GM18520 (cell line): ENCODE measurements at regions not wholly inside any gene's neighbourhood (a gene's known extent, or its start where the extent isn't known, plus 50 kb on each side); places are given as distances from the start of the nearest gene placed in this dataset.
"Not testable (repeated sequence)": the region's sequence is repeated elsewhere in the genome, so short reads cannot be mapped to it uniquely, and the experiment has no call there.

Source experiments
- ATAC-seq: cut with Tn5 transposase; IDR thresholded peaks from one replicate; pipeline ENCODE4 v1.9.1; 2021; ENCODE audit not compliant: unreplicated experiment

GRCh38 chr4:18695733-18696527 is 674.4 kb upstream of the LCORL start:
- no peak for ATAC-seq

DNA sequence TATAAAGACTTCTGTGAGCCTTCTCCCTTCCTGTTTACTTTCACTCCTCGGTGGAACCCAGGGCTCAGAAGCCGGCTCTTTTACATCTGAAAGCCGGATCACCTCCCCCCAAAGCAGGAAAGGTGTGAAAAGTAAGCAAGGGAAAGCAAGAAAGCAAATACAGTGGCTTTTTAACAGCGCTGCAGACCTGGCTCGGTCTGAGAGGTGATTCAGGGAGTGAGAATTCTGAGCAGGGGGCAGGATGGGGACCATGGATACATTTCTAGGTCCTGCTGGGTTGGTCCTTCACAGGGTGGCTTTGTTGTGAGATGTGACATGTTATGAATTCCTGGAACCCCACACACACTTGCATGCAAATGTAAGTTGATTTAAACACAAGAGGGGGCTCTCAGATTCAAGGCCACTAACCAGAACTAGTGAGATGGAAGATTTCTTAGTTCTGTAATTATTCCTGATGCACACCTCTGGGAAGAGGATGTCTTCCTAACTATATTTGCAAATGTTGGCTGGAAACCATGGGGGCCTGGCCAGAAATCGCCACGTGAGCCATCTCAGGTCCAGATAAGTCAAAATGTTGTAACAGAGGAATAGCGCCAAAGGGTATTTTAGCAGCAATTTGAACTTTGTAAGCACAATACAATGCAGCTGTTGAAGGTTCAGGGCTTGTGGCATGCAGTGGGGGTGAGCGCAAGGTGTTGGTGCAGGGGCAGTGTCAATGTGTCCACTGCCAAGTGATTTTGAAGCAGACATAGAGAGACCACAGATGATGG is 670.1 kb upstream of the LCORL start:
- ATAC-seq = no peak

GRCh38 chr4:18690291-18690955 is 668.9 kb upstream of the LCORL start:
- ATAC-seq = no peak

DNA sequence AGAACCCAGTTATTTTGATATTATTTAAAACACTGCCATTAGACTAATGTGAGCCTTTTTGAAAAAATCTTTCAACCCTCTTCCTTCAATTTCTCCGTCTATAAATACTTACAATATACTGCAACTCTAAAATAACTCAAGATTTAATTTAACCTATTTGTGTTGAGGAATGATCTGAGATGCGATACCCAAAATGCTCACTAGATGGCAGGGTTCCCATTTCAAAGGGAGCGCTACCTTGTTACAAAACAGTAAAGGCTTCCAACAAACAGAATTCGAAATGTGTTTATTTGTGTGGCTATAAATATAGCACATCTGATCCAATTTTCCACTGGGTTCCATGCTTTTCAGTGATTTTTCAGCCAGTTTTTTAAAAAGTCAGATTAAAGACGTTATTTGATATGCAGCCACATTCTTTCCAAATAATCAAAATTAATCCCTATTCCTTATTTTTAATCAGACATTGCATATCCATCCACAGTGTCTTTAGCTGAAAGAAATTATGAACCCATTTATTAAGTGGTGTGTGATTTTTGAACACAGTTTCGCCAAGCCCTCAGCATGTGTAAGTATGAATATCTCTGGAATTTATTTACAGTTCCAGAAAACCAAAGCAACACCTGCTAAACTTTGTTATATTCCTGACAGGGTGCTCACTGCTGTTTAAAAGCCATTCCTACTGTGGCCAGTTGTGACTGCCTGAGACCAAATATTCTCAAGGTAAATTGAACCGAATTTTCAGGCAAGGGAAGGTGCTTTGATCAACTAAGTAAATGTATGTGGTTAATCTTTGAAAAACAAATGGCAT is 668.0 kb upstream of the LCORL start:
- peak; percentile 73 for ATAC-seq

DNA sequence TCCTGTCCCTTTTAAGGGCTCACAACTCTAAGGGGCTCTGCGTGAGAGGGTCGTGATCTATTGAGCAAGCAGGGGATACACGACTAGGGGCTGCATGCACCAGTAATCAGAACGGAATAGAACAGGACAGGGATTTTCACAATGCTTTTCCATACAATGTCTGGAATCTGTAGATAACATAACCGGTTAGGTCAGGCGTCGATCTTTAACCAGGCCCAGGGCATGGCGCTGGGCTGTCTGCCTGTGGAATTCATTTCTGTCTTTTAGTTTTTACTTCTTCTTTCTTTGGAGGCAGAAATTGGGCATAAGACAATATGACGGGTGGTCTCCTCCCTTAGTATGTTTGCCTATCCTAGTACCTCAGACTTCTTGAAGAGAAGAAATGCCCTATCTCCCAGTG is 666.8 kb upstream of the LCORL start:
- ATAC-seq = not testable (repeated sequence)

DNA sequence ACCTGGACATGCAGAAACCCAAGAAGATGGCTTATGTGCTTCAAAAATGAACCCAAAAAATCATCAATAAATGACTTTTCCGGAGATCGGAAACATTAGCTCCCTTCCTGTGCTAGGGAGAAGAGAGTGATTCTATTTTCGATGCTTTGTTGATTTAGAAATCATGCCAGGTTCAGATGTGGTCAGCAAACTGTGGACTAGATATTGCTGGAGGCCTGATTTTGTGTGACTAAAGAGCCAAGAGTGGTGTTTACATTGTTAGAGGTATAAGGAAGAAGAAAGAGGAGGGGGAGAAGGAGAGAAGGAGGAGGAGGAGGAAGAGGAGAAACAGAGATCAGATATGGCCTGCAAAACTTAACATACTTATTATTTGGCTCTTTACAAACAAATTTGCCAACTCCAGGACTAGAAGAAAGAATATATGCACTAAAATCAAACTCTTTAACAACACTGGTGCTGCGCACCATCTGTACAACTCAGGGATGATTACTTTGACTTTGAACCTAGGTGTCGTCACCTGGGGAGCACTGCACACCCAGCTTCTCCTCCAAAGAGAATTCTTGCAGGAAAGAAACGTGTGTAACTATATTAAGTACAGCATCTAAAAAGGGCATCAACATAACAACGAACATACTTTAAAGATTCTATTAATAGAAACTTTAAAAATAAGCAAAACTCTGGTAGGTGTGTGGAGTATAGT is 664.9 kb upstream of the LCORL start:
- ATAC-seq = no peak

DNA sequence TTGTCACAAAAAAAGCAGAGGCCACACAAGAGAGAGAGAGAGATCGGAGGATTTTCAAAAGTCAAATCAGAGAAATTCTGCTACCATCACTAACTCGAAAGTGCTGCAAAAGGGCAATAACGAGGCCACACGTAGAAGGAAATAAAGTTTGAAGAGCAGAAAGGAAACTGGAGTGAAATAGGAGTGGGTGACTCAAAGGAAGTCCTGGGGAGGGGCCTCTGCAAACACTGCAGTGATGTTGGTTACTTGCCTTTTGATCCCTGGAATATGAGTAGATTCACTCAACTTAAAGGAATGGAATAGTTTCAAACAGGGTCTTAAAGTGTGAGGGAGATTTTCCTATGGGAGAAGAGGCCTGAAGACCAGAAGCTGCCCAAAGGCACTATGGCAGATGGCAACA is 663.4 kb upstream of the LCORL start:
- no peak for ATAC-seq

- no peak for ATAC-seq
Observed at GRCh38 chr4:18676526-18676915, 655.0 kb upstream of the LCORL start.

DNA sequence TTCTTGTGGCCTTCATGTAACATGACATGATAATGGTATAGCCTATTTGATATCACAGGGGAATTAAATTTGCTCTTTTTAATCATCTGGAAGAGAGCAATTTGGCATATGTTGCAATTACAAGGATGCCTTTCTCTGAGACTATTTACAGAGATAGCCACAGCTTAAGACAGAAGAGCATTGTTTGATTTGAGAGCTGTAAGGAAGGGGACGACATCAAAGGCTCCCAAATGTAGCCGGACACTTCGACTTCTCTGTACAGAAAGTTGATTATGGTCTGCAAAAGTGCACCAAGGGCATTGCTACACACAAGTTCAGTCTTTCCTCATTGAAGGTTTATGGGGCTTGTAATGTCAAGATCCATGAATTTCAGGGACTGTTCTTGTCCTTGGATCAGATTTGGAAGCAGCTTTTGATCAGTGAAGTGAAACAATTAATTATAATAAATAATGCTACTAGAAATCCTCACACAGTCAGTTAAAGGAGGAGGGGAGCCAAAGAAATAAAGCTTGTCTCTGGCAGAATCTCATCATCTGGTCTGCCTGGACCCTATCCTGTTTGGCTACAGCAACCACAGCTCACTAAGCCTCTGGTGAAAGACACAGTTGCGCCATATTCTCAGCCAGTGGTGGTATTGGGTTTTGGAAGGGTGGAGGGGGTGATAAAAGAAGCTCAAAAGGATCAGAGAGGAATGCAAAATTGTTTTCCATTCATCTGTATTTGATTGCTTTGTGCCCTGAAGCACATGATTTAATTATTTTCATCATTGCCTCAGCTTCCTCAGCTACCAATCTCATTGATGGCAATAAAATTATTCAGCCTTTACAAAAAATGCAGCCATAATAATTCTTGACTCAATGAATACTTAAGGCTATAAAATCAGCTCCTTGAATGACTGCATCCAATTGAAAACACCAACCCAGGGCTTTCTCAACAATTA is 654.3 kb upstream of the LCORL start:
- ATAC-seq = no peak

- ATAC-seq = no peak
Observed at GRCh38 chr4:18670034-18670433, 648.5 kb upstream of the LCORL start.

GRCh38 chr4:18669390-18669789 is 647.8 kb upstream of the LCORL start:
- no peak for ATAC-seq

DNA sequence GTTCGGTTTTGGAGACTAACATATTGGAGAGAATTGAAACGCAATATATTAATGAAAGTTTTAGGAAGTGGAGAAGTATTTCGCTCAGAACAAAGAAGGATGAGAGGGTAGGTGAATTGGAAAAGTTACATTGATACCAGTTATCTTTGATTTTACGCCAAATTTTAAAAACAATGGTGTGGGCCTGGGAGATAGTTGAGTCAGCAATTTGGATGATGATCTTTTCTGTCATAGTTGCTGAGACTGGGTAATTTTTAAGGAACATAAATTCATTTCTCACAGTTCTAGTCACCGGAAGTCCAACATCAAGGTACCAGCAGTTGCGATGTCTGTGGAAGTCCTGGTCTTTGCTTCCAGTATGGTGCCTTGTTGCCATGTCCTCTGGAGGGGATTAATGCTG is 644.8 kb upstream of the LCORL start:
- no peak for ATAC-seq

- no peak for ATAC-seq
Observed at GRCh38 chr4:18664171-18664570, 642.6 kb upstream of the LCORL start.

GRCh38 chr4:18645351-18645750 is 623.8 kb upstream of the LCORL start:
- no peak for ATAC-seq

DNA sequence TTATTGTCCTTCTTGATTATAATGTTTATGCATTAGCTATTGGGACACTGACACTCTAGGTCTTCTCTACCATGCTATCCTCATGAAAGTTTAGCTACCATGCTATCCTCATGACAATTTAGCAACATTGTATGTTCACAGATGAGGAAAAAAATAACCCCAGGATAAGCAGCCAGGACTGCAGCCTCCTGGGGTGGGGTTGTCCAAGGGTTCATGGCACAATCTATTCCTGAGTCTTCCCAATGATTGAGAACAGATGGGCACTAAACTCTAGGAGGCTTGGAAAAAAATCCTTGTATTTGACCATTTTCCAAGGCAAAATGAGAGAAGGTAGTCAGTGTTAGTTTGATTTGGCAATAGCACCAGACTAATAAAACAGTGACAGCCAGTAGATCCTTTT is 619.8 kb upstream of the LCORL start:
- ATAC-seq = no peak

DNA sequence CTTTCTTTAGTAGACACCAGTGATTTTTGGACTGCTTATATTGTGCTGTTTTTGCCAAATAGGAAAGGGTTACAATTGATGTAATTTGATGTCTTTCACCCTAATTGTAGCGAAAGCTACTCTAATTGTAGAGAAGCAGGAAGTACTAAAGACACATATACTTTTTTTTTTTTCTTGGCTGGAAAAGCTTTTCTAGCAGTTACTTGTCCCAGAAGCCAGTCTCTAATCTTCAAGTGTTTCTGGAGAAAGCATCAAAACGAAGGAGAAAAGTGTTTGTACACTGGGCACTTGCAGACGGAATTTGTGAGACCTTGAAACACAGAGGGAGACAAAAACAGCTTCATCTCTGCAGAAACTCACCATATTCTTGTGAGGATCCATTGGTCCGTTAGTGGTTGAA is 616.5 kb upstream of the LCORL start:
- no peak for ATAC-seq

DNA sequence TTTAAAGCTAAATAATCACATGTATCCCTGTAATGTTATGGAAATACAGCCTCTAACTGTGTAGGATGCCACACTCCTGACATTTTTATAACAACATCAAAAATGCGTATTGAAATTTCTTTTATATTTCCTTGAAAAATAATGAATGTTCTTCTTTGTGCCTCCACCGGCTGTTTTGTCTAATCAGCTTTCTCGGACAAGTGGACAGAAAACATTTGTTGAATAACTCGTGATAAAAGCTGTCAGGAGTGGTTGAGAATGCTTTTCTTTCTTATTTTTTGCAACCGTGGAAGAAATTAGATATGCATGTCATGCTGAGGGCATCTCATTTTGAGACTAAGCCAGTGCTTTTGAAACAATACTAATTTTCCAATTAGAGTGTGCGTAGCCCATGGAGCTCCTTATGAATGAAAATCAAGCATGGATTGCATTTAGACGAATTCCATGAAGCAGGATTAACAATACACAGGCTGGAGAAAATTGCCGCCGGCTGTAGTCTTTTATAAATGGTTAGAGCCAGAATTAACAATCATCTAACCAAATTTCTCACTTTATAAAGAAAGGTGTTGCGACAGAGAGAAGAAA is 614.5 kb upstream of the LCORL start:
- ATAC-seq = no peak

GRCh38 chr4:18635531-18635930 is 614.0 kb upstream of the LCORL start:
- ATAC-seq = no peak

DNA sequence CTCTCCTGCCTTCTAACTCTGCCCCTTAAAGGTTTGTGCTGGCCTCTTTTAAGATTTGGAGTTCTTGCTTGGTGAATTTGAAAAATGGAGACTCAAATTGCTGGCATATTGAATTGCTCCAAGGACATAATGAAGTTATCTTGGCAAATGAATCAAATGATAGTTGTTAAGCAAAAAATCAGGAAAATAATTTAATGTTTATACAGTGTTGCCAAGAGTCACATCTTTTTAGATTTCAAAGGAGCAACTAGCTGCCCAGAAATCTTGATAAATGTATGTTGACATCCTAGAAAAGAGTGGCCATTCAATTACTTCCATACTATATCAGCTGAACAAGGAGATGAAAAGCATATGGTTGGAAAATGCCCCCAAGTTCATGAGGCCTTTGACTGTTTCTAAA is 610.0 kb upstream of the LCORL start:
- ATAC-seq = no peak
